Breast epithelium (tissue), 3 donors: ENCODE measurements at regions not wholly inside any gene's neighbourhood (a gene's known extent, or its start where the extent isn't known, plus 50 kb on each side); places are given as distances from the start of the nearest gene placed in this dataset.
"Not testable (repeated sequence)": the region's sequence is repeated elsewhere in the genome, so short reads cannot be mapped to it uniquely, and the experiment has no call there.

Source experiments
- POLR2A ChIP-seq: fragments of 450-650 bp; IDR thresholded peaks from one replicate; pipeline ENCODE4 v1.6.1; 2016; ENCODE audit warnings: antibody characterized with exemption, mild to moderate bottlenecking, moderate library complexity
- TF ChIP-seq, protein P1 (sequence below), 3 donors: fragments of 450-650 bp; IDR thresholded peaks; one replicate each; pipeline ENCODE4 v1.5.1; 2016 to 2017; ENCODE audit warnings: antibody characterized with exemption in 3 of 3, mild to moderate bottlenecking in 3 of 3, moderate library complexity in 3 of 3

DNA sequence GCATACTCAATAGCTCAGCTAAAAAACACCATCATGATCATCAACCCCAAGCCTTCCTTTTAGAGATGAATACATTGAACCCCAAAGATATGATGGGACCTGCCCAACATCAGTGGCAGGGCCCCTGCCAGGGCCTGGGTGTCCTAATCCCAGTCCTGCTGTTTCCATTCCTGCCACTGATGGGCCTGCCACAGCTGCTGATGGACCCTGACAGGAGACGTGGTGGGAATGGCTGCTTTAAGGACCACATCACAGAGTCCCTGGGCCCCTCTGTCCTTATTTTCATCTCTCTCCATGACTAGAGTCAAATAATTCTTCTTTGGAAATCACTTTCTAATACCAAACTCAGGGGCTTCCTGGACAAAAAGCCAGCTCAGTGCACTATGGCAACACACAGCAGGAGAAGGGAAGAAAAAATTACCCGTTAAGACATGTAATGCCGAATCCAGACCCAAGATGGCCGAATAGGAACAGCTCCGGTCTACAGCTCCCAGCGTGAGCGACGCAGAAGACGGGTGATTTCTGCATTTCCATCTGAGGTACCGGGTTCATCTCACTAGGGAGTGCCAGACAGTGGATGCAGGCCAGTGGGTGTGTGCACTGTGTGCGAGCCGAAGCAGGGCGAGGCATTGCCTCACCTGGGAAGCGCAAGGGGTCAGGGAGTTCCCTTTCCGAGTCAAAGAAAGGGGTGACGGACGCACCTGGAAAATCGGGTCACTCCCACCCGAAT is 160.6 kb upstream of the THBS1 start:
- not testable (repeated sequence) for TF ChIP-seq POLR2A
- TF ChIP-seq, protein P1, sequence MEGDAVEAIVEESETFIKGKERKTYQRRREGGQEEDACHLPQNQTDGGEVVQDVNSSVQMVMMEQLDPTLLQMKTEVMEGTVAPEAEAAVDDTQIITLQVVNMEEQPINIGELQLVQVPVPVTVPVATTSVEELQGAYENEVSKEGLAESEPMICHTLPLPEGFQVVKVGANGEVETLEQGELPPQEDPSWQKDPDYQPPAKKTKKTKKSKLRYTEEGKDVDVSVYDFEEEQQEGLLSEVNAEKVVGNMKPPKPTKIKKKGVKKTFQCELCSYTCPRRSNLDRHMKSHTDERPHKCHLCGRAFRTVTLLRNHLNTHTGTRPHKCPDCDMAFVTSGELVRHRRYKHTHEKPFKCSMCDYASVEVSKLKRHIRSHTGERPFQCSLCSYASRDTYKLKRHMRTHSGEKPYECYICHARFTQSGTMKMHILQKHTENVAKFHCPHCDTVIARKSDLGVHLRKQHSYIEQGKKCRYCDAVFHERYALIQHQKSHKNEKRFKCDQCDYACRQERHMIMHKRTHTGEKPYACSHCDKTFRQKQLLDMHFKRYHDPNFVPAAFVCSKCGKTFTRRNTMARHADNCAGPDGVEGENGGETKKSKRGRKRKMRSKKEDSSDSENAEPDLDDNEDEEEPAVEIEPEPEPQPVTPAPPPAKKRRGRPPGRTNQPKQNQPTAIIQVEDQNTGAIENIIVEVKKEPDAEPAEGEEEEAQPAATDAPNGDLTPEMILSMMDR (IDR thresholded peaks at IDR 0.05): not testable (repeated sequence)
